DND-41 (cell line): ENCODE measurements at regions not wholly inside any gene's neighbourhood (a gene's known extent, or its start where the extent isn't known, plus 50 kb on each side); places are given as distances from the start of the nearest gene placed in this dataset.

Source experiments
- CTCF ChIP-seq: IDR thresholded peaks from 2 replicates; pipeline ENCODE4 v1.5.1; 2012; ENCODE audit warnings: borderline replicate concordance, low read length, moderate library complexity, mild to moderate bottlenecking; ENCODE audit not compliant: poor library complexity, severe bottlenecking; ENCODE audit errors: extremely low read depth
- EZH2 ChIP-seq: IDR thresholded peaks from 3 replicates; pipeline ENCODE4 v1.6.1; 2012; ENCODE audit warnings: borderline replicate concordance, low read depth, mild to moderate bottlenecking, moderate library complexity, low read length, inconsistent platforms; ENCODE audit not compliant: severe bottlenecking

DNA sequence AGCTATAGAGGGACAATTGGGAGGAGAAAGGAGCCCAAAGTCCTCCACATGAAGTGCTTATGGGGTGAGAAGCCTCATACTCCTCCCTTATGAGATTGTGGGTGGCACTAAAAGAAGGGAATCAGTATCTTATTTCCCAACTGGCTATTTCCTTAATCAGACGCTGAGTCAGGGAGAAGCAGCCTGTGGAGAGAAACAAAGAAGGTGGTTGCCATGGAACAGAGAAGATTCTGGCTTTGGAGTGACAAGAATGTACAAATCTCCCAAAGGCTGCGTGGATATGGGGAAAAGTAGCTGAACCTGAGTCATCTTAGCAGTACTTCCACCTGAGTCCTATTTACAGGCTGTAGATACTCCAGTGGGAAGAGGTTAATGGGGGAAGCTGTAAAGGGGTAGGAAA is 115.8 kb upstream of the CWC22 start:
- no peak for TF ChIP-seq CTCF
- no peak for TF ChIP-seq EZH2
